SIG-M5 treated with dmso at 0.1 percent for 504 hours (cell line): ENCODE measurements at regions not wholly inside any gene's neighbourhood (a gene's known extent, or its start where the extent isn't known, plus 50 kb on each side); places are given as distances from the start of the nearest gene placed in this dataset.

ENCODE experiments used
- DNase-seq: peaks from one replicate; lab custom pipeline; 2025; ENCODE audit not compliant: unreplicated experiment; lab: John Stamatoyannopoulos, UW

DNA sequence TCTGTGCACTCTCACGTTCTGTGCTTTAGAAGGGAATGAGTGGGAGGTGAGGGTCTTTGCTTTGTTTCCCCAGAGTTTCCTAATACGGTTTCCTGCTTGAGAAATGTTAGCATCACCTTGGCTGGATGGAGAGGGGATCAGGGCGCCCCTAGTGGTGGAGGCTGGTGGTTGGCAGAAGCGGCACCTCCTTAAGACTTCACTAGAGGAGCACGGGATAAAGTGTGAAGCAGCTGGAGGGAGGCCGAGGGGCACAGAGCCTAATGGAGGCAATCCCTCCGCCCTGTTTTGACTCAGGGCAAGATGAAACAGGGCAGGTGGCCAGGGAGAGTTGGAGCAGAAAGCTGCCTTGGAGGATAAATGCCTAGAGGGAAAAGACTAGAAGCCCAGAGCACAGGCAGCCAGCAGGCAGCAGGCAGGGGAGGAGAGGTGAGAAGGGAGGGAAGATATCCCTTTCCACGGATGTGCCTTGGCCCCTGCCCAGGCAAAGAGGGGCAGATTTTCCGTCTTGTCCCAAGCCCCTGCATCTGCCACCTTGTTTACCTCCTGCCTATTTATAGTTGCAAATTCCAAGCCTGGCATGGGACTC lies 56.0 kb upstream of the BTRC start:
- peak; percentile 37 for DNase-seq

DNA sequence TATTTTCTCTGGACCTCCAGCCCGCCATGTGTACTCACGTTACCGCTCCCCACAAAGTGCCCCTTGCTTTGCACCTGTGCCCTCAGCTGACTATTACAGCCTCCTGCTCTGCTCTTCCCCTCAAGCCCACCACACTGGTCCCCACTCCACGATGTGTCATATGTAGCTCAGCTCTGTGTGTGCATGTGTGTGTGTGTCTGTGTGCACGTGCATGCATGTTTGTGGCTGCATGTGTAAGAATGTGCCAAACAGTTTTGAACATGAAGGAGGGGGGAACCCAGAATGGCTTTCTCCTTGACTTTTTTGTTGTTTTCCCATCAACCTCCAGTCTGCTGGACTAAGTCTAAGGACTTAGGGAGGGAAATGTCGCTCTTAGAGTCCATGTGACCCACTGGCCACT lies 54.8 kb upstream of the BTRC start:
- DNase-seq, result no peak

DNA sequence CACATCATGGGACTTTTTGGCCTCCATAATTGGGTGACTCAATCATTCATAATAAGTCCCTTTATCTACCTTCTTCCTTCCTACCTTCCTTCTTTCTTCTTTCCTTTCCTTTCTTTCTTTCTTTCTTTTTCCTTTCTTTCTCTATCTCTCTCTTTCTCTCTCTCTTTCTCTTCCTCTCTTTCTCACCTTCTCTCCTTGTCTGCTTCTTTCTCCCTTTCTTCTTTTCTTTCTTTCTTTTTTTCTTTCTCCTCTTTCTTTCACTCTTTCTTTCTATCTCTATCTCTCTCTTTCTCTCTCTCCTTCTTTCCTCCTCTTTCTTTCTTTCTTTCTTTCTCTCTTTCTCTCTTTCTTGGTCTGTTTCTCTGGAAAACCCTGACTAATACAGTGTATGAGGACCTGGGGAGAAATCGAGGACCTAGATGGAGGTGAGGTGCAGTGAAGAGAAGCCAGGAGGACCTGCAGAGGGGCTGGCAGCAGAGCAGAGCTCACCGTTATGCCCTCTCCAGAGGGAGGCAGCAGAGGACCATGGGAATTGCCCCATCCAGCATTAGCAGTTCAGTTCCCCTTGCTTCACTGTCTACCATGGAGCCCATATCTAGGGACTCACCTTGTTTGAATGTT lies 52.7 kb upstream of the BTRC start:
- DNase-seq, result peak; percentile 48

DNA sequence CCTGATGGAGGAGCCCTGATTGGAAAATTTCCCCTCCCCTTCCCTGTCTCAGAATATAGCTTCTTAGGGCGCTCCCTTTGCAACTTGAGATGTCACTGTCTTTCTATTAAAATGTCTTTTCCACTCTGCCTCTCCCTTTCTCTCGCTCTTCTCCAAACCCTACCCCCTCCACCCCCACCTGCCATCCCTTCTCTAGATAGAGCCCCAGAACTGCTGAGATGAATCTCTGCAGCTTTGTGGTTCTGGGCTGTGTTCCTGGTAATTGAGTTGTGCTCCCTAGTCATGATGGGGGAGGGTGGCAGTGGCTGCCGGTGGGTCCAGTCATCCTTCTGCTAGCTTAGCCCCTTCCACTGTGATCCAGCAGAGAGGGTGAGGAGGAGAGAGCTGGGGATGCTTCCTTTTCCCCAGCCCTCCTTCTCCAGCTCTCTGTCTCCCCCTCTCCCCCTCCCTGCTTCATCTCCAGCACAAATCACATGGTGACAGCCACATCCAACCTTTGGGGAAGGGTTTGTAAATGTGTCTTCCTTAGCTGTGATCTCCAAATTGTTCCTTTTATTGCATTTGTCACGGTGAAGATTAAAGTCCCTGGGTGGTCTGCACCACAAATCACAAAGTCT lies 50.8 kb upstream of the BTRC start:
- no peak for DNase-seq
